ENCODE measurements at regions not wholly inside any gene's neighbourhood (a gene's known extent, or its start where the extent isn't known, plus 50 kb on each side); places are given as distances from the start of the nearest gene placed in this dataset.
A peak's percentile ranks its signal among the peaks of the same experiment; 100 is the strongest.

DNA sequence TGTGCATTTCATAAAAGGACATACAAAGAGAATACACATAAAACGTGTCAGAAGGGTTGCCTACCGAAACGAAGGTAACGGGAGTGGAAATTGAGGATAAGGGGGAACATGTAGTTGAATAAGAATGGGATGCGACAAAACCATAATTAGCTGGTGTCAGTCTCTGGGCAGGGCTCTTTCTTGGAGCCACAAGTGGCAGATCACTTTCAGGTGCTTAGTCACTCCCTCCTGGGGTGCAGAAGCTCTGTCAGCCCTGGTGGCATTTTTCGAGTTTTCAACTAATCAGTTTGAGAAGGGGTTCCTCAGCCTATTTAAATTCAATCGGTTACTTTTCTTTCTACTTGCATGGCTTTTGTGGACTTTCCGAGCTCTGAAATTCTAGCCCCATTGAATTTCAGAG is 133.9 kb upstream of the IGSF21 start:
- ATAC-seq (no peak), DNase-seq (no peak)
- intact Hi-C loops (cut with DNase I): no loop called here
- Histone ChIP-seq H3K4me1 (no peaks in the 10 kb centered on the region), H3K27me3 (ENCODE audit: low read depth) (peaks cover 12% of the 10 kb centered on the region), H3K9me3 (no peaks in the 10 kb centered on the region), H3K4me3 (no peak overlapping the region), H3K27ac (no peak overlapping the region), H3K36me3 (no peaks in the 10 kb centered on the region)
- TF ChIP-seq, protein P1, sequence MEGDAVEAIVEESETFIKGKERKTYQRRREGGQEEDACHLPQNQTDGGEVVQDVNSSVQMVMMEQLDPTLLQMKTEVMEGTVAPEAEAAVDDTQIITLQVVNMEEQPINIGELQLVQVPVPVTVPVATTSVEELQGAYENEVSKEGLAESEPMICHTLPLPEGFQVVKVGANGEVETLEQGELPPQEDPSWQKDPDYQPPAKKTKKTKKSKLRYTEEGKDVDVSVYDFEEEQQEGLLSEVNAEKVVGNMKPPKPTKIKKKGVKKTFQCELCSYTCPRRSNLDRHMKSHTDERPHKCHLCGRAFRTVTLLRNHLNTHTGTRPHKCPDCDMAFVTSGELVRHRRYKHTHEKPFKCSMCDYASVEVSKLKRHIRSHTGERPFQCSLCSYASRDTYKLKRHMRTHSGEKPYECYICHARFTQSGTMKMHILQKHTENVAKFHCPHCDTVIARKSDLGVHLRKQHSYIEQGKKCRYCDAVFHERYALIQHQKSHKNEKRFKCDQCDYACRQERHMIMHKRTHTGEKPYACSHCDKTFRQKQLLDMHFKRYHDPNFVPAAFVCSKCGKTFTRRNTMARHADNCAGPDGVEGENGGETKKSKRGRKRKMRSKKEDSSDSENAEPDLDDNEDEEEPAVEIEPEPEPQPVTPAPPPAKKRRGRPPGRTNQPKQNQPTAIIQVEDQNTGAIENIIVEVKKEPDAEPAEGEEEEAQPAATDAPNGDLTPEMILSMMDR (IDR thresholded peaks at IDR 0.05): no peak

DNA sequence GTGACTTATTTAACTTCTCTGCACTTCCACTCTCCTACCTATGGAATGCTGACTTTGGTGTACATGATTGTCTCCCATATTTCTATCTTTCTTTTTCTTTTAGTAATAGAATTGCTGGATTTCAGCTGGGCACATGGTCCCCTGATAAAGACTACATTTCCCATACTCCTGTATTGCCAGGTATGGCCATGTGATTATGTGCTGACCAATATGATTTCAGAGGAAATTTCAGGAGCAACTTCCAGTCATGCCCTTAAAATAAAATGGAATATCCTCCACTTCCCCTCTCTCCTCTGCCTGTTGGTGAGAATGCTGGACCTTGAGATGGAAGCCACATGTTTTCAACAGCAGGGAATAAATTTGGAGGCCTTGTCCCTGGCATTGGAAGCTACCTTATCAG is 130.7 kb upstream of the IGSF21 start:
- no peaks in the 10 kb centered on the region for H3K9me3 ChIP-seq
- peaks cover 16% of the 10 kb centered on the region for H3K27me3 ChIP-seq (ENCODE audit: low read depth)
- intact Hi-C loops (cut with DNase I): no loop called here
- no peak overlapping the region for H3K4me3 ChIP-seq
- DNase-seq (no peak), ATAC-seq (no peak)
- no peaks in the 10 kb centered on the region for H3K36me3 ChIP-seq
- TF ChIP-seq, protein P1 (IDR thresholded peaks at IDR 0.05): no peak
- H3K27ac ChIP-seq: no peak overlapping the region
- no peaks in the 10 kb centered on the region for H3K4me1 ChIP-seq

DNA sequence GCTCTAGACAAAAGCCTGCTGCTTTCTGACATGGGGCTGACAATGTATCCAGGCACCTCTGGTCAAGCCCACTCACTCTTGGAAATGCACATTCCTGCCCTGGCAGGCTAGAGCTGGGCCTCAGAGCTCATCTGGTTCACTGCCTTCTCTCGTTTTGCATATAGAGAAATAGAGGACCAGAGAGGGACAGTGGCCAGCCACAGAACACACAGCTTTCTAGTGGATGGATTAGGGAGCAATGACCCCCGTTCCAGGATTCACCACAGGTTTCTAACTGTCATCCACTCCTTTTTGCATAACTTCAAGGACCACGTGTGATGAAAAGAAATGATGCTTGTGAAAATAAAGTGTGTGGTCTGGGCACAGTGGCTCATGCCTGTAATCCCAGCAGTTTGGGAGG is 129.6 kb upstream of the IGSF21 start:
- ATAC-seq (no peak), DNase-seq (no peak)
- H3K36me3 ChIP-seq: no peaks in the 10 kb centered on the region
- peaks cover 16% of the 10 kb centered on the region for H3K27me3 ChIP-seq (ENCODE audit: low read depth)
- no peaks in the 10 kb centered on the region for H3K4me1 ChIP-seq
- TF ChIP-seq, protein P1 (IDR thresholded peaks at IDR 0.05): no peak
- no peaks in the 10 kb centered on the region for H3K9me3 ChIP-seq
- no peak overlapping the region for H3K27ac ChIP-seq
- H3K4me3 ChIP-seq: no peak overlapping the region
- intact Hi-C loops (cut with DNase I): no loop called here

DNA sequence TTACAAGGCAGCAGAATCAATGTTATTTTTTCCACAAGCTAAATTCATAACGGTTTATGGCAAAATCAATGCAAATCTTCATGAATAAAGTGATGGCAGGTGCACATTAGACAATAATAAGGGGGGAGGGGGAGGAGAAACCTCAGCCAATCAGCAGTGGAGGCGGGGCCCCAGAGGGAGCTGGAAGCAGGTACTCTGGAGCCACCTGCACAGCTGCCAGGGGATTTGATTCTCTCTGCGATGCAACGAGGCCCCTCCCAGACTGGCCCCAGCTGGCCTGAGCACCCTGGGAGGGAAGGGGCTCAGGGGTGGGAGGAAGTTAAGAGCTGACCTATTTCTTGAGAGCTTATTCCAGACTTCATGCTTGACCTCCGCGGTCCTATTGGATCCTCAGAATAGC is 127.8 kb upstream of the IGSF21 start:
- Histone ChIP-seq H3K27me3 (ENCODE audit: low read depth) (peaks cover 16% of the 10 kb centered on the region), H3K9me3 (no peaks in the 10 kb centered on the region), H3K36me3 (no peaks in the 10 kb centered on the region), H3K4me3 (no peak overlapping the region), H3K4me1 (no peaks in the 10 kb centered on the region), H3K27ac (no peak overlapping the region)
- ATAC-seq: no peak
- no peak for DNase-seq
- intact Hi-C loops (cut with DNase I): no loop called here
- TF ChIP-seq, protein P1 (IDR thresholded peaks at IDR 0.05): no peak

DNA sequence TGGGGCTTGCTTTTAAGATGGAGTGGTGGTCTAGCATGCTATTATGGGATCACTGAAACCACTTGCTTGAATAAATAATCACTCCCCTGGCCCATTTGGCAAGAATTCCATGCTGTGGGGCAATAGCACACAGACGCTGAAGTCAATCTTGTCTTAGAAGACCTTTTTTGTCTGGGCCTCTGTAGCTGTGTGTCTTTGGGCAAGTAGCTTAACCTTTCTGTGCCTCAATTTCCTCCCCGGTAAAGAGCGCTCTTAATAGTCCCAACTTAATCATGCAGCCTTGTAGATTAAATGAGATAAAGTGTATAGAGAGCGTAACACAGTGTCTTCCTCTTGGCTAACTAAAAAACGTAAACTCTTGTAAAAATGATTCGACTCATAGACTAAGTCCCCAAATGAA is 125.4 kb upstream of the IGSF21 start:
- Histone ChIP-seq H3K27ac (no peak overlapping the region), H3K4me3 (no peak overlapping the region), H3K27me3 (ENCODE audit: low read depth) (peaks cover 4% of the 10 kb centered on the region), H3K36me3 (no peaks in the 10 kb centered on the region), H3K4me1 (no peaks in the 10 kb centered on the region), H3K9me3 (no peaks in the 10 kb centered on the region)
- DNase-seq (no peak), ATAC-seq (no peak)
- intact Hi-C loops (cut with DNase I): no loop called here
- TF ChIP-seq, protein P1 (IDR thresholded peaks at IDR 0.05): no peak

DNA sequence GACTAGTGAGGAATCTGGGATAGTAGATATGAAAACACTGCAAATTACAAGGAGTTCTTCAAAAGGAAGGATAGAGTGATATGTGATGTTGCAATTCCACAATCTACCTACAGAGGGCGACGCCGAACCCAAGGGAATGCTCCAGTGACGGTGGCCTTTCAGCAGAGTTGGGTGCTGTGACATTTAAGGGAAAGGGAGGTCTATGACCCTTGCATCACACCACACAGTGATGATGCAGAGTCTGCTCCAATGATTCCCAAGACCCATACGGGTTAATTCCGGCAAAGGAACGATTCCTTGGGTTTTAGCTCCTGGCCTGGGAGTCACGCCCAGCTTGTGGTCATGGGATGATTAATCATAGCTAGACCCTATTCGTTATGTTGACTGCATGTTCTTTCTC is 123.0 kb upstream of the IGSF21 start:
- Histone ChIP-seq H3K4me3 (no peak overlapping the region), H3K27me3 (ENCODE audit: low read depth) (peaks cover 4% of the 10 kb centered on the region), H3K9me3 (no peaks in the 10 kb centered on the region), H3K4me1 (no peaks in the 10 kb centered on the region), H3K27ac (no peak overlapping the region), H3K36me3 (no peaks in the 10 kb centered on the region)
- peak in 1 of 2 donors; percentile 58 for ATAC-seq
- DNase-seq: no peak
- intact Hi-C loops (cut with DNase I): no loop called here
- TF ChIP-seq, protein P1 (IDR thresholded peaks at IDR 0.05): peak; percentile 49
